GM19023 (cell line): ENCODE measurements at regions not wholly inside any gene's neighbourhood (a gene's known extent, or its start where the extent isn't known, plus 50 kb on each side); places are given as distances from the start of the nearest gene placed in this dataset.

Experiments used
- ATAC-seq: cut with Tn5 transposase; IDR thresholded peaks from one replicate; pipeline ENCODE4 v1.9.1; 2021; ENCODE audit warnings: mild to moderate bottlenecking, moderate library complexity; ENCODE audit not compliant: unreplicated experiment

DNA sequence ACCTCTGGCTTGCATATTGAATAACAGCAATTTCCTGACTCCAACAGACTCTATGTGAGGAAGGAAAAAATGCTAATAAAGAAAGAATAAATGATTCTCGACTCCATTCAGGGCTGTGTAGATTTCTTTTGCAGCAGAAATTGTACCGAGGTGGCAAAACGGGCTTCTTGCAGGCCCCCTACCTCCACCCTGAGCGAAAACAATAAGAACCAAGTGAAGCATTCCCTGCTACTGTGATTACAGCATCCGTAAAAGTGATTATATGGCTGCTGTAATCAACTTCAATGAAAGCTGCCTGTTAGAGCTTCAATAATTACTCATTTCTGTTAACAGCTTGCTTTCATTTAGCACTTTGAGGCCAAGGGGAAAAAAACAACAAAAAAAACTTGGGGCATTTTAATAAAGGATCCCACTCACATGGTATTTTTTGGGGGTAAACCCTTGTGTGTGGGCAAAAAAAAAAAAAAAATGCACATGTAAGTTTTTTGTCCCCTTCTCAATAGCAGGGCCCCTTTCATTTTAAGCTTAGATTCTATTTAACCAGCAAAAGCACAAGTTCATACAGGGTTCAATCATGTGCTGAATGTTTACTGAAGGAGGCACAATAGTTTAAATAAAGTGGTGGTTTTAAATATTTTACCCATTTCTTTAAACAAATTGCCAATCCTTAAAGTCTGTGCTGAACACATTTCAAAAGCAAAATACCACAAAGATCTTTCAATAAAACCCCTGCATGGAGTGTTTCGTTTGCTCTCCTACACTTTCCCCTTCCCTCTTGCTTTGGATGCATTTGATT is 271.6 kb downstream of the LMO4 start:
- no peak for ATAC-seq

DNA sequence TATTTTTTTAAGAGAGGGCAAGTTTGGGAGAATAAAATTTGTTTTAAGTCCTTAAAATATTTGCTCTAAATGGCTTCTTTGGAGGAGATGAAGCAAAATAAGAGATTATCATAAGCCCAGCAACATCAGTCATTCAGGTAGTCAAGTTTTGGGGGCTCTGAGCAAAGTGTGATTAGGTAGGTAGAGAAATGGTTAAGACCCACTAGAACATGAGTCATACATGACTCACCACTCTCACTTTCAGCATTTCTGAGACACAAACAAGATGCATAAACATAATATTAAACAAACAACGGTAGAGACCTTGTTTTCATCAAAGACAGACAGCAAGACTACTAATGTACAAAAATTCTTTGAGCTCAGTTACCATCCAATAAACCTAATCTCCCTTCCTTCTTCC is 272.2 kb downstream of the LMO4 start:
- ATAC-seq = no peak

DNA sequence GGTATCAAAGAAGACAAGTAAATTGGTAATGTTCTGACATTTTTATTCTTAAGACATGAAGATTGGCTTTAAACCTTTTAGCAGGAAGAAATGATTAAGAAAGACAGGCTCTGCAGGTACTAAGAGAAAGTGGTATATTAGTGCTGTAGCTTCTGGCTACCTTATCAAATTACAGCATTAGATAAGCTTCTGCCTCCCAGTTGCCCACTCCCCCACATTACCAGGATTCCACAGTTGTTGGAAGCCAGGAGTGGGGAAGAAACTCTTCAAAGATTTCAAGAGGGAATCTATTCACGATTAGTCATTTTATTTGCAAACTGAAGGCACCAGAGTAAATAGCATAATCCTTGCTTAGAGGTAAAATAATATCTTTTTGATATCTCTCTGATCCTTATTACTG is 274.9 kb downstream of the LMO4 start:
- ATAC-seq = no peak

DNA sequence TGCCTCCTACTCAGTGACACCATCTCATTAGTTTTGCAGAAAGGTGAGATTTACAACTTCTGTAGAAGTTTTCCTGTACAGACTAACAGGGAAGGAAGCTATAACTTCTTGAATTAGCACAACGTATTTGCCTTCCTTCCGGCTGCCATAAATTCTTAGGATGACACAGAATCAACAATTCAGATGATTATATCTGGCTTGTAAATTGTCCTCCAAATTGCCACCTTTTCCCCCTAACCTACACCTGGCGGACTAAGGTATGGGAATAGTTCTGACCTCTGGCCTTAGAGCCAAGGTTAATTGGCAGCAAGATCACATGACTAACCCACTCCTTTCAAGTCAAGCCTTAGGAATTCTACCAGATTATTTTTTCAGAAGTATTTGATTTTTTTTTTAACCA is 284.3 kb downstream of the LMO4 start:
- no peak for ATAC-seq

DNA sequence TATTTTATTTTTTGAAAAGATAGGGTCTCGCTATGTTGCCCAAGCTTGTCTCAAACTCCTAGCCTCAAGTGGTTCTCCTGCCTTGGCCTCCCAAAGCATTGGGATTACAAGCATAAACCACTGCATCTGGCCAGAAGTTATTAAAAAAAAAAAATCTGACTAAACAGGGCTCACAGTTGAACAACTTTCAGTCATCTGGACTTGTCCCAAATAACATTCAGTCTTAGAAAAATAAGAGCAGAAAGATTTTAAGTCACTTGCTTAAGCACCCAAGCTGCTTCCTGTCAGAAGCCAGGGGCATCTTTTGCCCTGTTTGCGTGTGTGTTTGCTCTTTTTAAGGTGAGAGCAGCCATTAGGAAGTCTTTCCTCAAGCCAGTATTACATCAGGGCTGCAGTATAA is 286.8 kb downstream of the LMO4 start:
- ATAC-seq = no peak

DNA sequence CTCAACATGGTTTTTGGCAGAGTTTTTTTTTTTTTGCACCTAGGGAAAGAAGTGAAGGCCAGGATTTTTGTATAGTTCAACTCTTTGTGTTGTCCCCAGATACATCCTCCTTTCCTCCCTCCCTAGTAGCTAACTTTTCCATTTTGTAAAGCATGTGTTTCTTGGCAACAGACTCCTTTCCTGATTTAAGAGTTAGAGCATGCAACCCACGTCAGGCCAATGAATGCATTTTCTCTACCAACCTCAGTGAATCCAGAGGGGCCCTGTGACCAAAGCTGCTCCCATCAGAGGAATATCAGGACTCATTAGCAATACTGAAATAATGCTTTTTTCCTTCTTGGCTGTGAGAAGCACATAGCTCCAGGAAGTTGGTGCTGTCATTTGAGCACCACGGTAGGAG is 287.2 kb downstream of the LMO4 start:
- ATAC-seq = no peak

DNA sequence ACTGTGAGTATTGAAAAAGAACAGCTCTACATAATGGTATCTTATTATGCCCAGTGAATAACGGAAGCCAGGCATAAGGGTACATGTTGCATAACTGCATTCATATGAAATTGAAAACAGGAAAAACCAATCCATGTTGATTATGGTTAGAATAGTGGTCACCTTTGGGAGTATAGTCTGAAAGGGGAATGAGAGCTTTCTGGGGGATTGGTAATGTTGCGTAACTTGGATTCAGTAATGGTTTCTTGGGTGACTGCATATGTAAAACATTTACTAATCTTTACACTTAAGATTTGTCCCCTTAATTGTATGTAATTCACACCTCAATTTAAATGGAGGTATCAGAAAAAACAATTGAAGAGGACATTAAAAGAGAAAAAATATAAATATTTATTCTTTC is 292.1 kb downstream of the LMO4 start:
- no peak for ATAC-seq

DNA sequence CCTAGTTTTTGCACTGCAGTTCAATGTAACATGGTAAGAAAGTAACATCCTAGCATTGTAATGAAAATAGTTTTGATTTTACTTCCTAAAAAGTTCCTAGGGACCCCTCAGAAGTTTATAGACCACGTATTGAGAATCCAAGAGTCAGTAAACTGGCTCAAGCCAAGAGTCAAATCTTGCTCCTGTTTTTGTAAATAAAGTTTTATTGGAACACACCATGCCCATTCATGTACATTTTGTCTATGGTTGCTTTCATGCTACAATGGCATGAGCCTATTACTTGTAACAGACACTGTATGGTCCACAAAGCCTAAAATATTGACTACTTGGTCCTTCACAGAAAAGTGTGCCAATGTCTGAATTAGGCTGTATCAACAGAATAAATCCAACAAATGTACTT is 301.0 kb downstream of the LMO4 start:
- no peak for ATAC-seq

DNA sequence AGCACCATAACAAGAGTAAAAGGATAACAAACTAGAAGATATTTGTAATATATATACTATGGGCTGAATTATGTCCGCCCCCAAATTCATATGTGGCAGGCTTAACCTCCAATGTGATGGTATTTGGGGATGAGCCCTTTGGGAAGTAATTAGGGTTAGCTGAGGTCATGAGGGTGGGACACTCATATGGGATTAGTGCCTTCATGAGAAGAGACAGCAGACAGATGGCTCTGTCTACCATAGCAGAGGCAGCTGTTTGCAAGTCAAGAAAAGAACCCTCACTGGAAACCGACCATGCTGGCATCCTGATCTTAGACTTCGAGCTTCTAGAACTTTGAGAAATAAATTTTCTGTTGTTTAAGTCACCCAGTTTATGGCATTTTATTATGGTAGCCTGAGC is 303.6 kb downstream of the LMO4 start:
- no peak for ATAC-seq

DNA sequence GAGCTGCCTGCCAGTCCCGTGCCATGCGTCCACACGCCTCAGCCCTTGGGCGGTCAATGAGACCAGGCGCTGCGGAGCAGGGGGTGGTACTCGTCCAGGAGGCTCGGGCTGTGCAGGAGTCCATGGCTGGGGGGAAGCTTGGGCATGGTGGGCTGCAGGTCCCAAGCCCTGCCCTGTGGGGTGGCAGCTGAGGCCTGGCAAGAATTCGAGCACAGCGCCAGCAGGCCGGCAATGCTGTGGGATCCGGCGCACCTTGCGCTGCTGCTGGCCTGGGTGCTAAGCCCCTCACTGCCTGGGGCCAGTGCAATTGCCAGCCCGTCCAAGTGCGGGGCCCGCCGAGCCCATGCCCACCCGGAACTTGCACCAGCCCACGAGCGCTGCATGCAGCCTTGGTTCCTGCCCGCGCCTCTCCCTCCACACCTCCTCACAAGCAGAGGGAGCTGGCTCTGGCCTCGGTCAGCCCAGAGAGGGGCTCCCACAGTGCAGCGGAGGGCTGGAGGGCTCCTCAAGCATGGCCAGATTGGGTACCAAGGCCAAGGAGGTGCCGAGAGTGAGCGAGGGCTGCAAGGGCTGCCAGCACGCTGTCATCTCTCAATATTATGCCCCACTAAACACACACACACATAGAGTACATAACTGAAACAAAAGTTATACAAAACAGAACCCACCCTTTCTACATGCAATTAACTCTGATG is 307.7 kb downstream of the LMO4 start:
- ATAC-seq = no peak

DNA sequence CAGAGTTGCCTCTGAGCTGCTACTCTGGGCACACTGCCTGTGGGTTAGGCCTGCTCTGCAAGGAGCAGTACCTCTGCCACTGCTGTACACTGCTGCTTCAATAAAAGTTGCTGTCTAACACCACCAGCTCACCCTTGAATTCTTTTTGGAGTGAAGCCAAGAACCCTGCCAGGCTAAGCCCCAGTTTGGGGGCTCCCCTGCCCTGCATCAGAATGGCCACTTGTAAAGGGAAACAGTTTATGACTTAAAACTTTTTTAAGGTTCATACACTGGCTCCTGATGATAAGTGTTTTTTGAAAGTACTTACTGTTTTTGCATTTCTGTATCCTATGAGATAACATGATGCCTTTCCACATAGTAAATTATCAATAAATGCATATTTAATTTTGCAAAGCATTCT is 310.0 kb downstream of the LMO4 start:
- ATAC-seq = no peak

DNA sequence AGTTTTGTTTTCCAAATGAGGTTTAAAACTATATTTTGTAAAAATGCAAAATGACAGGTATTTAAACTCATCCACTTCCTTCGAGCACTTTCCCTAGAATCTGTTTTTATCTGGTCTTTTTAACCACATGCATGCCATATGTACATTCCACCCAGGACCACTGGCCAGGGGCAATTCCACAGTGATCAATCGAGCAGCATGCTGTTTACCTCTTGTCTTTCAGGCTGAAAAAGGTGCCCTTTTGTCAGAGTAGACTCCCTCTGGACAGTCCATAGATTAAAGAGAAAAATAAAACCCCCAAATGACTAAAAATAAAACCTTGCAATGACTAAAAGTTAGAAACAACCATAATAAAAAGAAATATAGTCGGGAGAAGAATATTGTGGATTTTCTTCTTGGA is 313.3 kb downstream of the LMO4 start:
- ATAC-seq = no peak

DNA sequence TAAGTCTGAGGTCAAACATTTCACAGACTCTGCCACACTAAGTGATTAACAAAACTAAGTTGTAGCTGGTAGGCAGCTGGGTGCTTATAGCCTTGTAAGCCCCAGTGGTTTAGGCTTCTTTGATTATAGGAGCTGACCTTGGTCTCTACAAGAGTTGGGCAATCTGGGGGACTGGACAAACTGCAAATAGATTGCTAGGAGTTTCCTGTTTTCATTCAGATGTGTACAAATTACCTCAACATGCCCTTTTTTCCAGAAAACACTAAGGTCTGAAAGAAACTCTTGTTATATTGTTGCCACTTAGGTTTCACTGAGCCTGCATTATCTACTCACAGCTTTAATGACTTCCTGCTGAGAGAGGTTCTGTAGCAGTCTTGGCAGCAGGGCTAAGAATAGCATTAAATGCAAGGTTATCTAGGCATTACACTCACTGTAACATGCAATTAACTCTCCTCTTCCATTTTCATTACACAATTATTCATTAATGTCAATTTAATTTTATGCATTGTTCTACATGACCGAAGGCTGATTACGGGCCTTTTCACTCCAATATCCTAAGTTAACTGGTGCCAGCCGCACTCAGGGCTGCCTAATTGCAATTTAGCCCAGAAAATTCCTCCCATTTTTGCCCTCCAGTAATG is 314.0 kb downstream of the LMO4 start:
- no peak for ATAC-seq

DNA sequence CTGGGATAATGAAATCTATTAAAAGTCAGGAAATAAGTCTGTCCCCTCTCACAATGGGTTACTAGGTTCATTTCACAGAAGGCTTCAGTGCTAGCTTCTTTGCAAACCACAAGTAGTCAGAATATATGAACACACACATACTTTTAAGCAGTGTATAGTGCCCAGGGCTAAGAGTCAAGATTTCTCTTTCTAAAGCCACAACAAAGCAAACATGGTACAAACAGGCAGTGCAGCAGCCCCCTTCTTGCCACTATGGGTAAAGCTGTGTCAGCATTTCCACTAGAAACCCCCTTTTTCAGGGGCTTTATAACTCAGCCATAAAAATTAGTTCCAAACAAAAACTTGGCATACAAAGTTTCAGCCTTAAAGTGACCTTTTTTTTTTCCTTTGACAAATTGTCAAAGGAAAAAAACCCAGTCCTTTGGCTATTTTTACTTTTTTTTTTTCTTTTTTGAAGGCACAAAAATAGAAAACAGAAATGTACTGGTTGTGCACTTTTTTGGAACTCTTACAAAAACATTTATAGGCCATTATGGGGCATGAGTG is 315.4 kb downstream of the LMO4 start:
- ATAC-seq = no peak

DNA sequence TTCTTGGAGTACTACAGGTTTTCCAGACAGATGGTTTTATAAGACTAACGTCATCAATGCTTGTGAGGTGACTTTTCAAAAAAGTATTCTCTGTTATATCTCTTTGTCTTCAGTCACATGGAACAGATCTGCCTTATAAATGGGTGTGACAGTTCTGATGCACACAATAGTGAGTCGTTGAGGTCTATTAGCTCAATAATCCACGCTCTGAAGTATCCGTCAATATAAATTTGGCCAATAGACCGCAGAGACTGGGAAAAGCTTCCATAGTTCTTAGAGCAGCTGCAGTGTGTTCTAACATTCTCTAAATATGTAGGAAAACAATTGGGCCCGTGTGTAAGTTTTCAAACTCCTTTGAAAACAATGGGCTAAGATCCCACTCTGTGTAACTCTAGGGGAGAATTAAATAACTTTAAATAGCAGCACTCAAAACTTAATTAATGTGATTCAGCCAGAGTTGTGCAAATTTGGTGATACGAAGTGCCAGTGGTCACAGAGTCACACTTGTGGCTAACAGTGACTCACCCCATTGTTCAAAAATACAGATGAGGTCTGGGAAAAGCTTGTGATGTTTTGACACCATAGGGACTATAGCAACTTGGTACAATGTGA is 316.0 kb downstream of the LMO4 start:
- ATAC-seq = no peak

DNA sequence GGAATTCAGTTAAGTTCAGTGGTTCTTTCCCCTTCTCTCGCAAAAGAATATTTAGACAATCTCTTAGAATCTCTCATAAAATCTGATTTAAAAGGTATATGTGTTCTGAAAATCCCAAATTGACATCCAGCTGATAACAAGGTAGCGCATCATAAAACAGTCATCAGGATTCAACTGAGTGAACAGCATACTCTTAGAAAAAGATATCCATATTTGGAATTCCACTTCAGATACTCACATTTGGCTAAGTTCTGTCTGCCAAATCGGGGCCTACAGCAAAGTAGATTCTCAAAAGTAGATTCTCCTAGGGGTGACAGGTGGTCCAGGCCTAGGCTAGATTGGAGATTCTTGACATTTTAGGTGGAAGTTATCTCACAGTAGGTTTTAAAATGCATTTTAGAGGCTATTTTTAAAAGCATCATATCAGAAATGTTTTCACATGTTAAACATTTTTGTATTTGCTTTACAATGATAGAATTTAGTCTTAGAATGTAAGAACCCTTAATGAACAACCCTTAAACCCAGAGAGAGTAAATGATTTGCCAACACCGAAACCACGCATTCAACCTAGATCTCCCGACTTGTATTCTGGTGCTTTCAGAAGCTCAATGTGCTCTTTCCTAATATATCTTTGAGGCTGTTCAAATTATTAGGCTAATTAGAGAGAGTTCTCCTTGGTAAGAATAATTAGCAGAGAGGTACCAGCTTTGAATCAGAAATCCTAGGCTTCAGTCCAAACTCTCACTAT is 318.9 kb downstream of the LMO4 start:
- no peak for ATAC-seq

DNA sequence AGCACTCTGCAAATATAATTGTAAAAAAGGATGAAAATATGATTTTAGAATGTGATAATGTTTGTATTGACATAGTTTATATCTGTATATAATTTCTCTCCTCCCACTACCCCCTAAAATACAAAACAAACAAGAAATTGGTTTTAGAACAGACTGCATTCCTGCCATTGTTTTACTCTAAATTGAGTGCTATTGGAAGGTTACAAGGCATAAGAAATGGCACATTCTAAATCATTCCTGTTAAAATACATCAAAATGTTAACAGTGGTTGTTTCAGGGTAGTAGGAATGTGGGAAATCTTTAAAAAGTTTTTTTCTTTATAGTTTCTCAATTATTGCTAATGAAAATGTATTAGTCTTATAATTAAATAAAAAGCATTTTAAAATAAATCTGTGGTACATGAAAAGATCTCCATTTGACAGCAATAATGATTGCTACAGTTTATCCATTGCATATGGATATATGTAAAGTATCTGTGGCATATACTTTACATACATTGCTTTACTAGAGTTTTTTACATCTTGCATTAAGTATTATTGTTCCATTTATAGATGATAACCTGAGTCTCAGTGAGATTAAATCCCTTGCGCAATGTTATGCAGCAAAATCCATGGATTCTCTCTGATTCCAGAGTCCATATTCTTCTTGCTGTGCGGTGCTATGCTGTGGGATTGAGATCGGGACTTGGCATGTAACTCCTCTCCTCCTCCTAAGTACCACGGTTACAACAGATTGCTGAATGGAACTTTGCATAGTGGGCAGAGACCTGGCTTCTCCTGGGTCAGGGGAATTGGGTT is 319.8 kb downstream of the LMO4 start:
- no peak for ATAC-seq

DNA sequence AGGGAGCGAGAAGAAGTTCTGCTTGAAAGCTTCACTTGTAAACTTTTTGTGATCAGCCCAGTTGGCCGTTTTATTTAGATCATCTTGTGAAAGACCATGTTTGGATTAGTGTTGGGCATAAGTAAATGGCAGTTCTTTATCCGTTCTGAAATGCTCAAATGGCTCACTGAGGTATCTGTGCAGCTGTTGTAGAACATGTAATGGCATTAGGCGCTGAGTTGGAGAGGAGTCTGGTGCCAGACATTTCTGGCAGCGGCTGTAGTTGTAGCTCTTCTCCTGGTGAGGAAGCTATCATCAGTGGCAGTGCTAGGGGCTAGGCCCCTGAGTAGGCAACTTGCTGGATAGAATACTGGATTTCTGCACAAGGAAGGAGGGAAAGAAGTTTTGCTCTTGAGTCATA is 321.6 kb downstream of the LMO4 start:
- ATAC-seq = no peak

DNA sequence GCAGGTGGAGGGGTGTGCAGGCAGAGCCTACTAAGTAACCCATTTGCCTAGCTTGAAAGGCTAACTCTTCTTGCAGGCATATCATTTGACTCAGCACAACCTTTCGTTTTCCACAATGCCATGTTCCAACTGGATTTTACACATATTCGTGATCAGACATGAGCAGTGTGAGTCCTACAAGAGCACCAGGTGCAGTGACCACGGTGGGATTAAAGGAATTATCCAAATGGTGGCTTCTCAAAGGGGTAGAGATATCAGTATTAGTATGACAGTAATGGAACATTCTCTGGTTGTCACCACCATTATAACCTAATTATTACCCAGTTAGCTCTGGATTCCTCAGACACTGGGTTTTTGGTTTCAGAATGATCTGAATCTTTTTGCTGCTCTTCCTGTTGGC is 323.5 kb downstream of the LMO4 start:
- ATAC-seq = no peak

DNA sequence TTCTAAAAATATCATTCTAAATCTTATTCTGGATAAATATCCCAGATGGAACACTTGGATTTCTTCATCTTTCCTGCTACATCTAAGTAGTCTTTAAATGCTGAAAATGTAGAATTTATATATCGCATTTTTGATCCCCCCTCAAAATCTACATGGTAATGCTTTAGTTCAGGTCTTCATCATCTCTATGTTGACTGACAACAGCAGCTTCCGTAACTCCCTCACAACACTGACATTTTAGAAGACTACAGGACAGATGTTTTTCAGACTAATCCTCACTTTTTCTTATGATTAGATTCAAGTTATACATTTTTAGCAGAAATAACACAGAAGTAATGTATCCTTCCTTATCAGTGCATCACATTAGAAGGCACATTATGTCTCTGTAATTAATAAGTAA is 336.5 kb downstream of the LMO4 start:
- ATAC-seq = no peak
